Heart left ventricle (tissue), 13 donors: ENCODE measurements at regions not wholly inside any gene's neighbourhood (a gene's known extent, or its start where the extent isn't known, plus 50 kb on each side); places are given as distances from the start of the nearest gene placed in this dataset.

Source experiments
- CTCF ChIP-seq, 12 donors: fragments of 200-600 bp; sonication (generic) in 4 of 12; IDR thresholded peaks; one replicate each; pipeline versions ENCODE4 v1.5.0 to v1.8.0; 2018 to 2022; ENCODE audit warnings: antibody characterized with exemption in 12 of 12, mild to moderate bottlenecking in 5 of 12
- POLR2A ChIP-seq, 2 donors: fragments of 450-650 bp; IDR thresholded peaks; one replicate each; pipeline ENCODE4 v1.6.1; 2017; ENCODE audit warnings: antibody characterized with exemption in 2 of 2, mild to moderate bottlenecking in 2 of 2, moderate library complexity in 2 of 2
- donor health status: ischemic (EF 13 %, LVEDD 7.1; RV severe dilation, severe dysfunction).
- donor health status: DM: no; HTN: yes; CAD: no.
- donor health status: DM: no; HTN: no; CAD: no.
- donor health status: ischemic (EF 25% LVEDD 6.9; RV normal size, moderate dysfunction).
- donor health status: ischemic (EF 25% LVEDD 5.7; RV mildly dilated, moderate dysfunction).
- donor health status: ischemic (EF 35%, LVEDD 5.7; RV mildly dilated, moderate dysfunction).
- donor health status: nonischemic (EF 11% LVEDD 7.7; RV severe dilation, severe dysfunction).
- donor health status: DM: yes; HTN: yes; CAD: no.
- donor health status: PGD.
- donor health status: ischemic (EF 29% LVEDD 5.4; RV normal size, mild dysfunction).
- donor health status: nonischemic (EF 23%, LVEDD 6.1; RV moderate dilation, normal function).

- TF ChIP-seq CTCF (IDR thresholded peaks at IDR 0.05) (no peak), POLR2A (IDR thresholded peaks at IDR 0.05) (no peak)
These were observed 134.0 kb downstream of the UFM1 start for GRCh38 chr13:38483623-38484022.
